ENCODE measurements at regions not wholly inside any gene's neighbourhood (a gene's known extent, or its start where the extent isn't known, plus 50 kb on each side); places are given as distances from the start of the nearest gene placed in this dataset.

- H3K9ac ChIP-seq (ENCODE audit: extremely low read depth, insufficient read length, low read length) = no peak overlapping the region
- H3K23me2 ChIP-seq (ENCODE audit: insufficient read length, low read depth, low read length, poor library complexity, severe bottlenecking) = no peaks in the 10 kb centered on the region
- H4K5ac ChIP-seq (ENCODE audit: insufficient read length, low read depth, low read length) = no peak overlapping the region
- no peak overlapping the region for H3K4me2 ChIP-seq (ENCODE audit: insufficient read depth, insufficient read length, low read length)
- H3K9me3 Mint-ChIP-seq = no peaks in the 10 kb centered on the region
- H3K23ac ChIP-seq (ENCODE audit: insufficient read length, low read depth, low read length) = no peak overlapping the region
- H2BK15ac ChIP-seq (ENCODE audit: low read depth, low read length) = no peak overlapping the region
- no peaks in the 10 kb centered on the region for H3K4me1 ChIP-seq (ENCODE audit: insufficient read depth, low read length)
- H2AFZ ChIP-seq (ENCODE audit: low read length) = no peak overlapping the region
- H3K4me3 Mint-ChIP-seq = no peak overlapping the region
- H2BK12ac ChIP-seq (ENCODE audit: insufficient read length, low read depth, low read length) = no peak overlapping the region
- H3K4me1 Mint-ChIP-seq = peaks cover 0 to 3% of the 10 kb centered on the region in 2 experiments; a peak in 1 of 4 replicates
- DNase-seq = no peak
- H3K27ac ChIP-seq (ENCODE audit: insufficient read length, low read depth, low read length) = no peak overlapping the region
- no peak overlapping the region for H2AK5ac ChIP-seq (ENCODE audit: insufficient read length, low read length)
- no peak overlapping the region for H3K56ac ChIP-seq (ENCODE audit: insufficient read length, low read depth, low read length)
- no peak overlapping the region for H4K91ac ChIP-seq (ENCODE audit: insufficient read length, low read depth, low read length)
- no peak overlapping the region for H3K4ac ChIP-seq (ENCODE audit: low read depth, low read length)
- no peak overlapping the region for H2BK120ac ChIP-seq (ENCODE audit: low read depth, low read length, poor library complexity, severe bottlenecking)
- H3K27me3 Mint-ChIP-seq (ENCODE audit: low read depth) = peaks cover 1% of the 10 kb centered on the region; the same call in 1 of the 2 replicates
- no peak for TF ChIP-seq CTCF (conservative IDR thresholded peaks at IDR 0.05)
- no peaks in the 10 kb centered on the region for H3K79me1 ChIP-seq (ENCODE audit: insufficient read depth, low read depth, low read length, poor library complexity, severe bottlenecking)
- WGBS (ENCODE audit: extremely low coverage, insufficient read length, low lambda C conversion rate) = no CpG with 5 or more reads among the region's 3 CpGs
- H2BK5ac ChIP-seq (ENCODE audit: insufficient read length, low read length) = no peak overlapping the region
- H3K36me3 Mint-ChIP-seq (ENCODE audit: insufficient read depth in 1 of 3, low read depth in 3 of 3) = no peaks in the 10 kb centered on the region
- H3K27ac Mint-ChIP-seq = no peak overlapping the region
- H3K27me3 ChIP-seq (ENCODE audit: insufficient read depth, low read length) = no peaks in the 10 kb centered on the region
- H4K8ac ChIP-seq (replicated peaks; ENCODE audit: insufficient read length, low read depth, low read length) = no peak overlapping the region
- H3K79me2 ChIP-seq (ENCODE audit: insufficient read depth, low read length) = no peaks in the 10 kb centered on the region
- H2BK20ac ChIP-seq (ENCODE audit: low read depth, low read length, poor library complexity, severe bottlenecking) = no peak overlapping the region
- H3K18ac ChIP-seq (ENCODE audit: insufficient read length, low read depth, low read length) = no peak overlapping the region
- H4K20me1 ChIP-seq (ENCODE audit: control insufficient read depth, insufficient read depth, insufficient read length) = no peaks in the 10 kb centered on the region
- no peak overlapping the region for H3T11ph ChIP-seq (ENCODE audit: low read length)
- no peak overlapping the region for H3K14ac ChIP-seq (ENCODE audit: insufficient read depth, low read length)
- no peaks in the 10 kb centered on the region for H3K9me3 ChIP-seq (ENCODE audit: control insufficient read depth, low read depth, low read length)
Observed at GRCh38 chr5:133888625-133888991, 79.8 kb downstream of the C5orf15 start.
